Neuronal stem cell (in vitro differentiated cells): ENCODE measurements at regions not wholly inside any gene's neighbourhood (a gene's known extent, or its start where the extent isn't known, plus 50 kb on each side); places are given as distances from the start of the nearest gene placed in this dataset.

Experiments used
- DNase-seq: peaks from one replicate; pipeline ENCODE4 v3.0.0-alpha.2; 2013; ENCODE audit warnings: low spot score
- H2AFZ ChIP-seq: one replicate; pipeline ENCODE4 v1.6.1; 2013; ENCODE audit warnings: mild to moderate bottlenecking, low read length, inconsistent platforms
- H2AK5ac ChIP-seq: 2 replicates; pipeline ENCODE4 v1.6.1; 2013; ENCODE audit warnings: low read depth, mild to moderate bottlenecking, inconsistent platforms, low read length, moderate library complexity, mixed read lengths
- H2BK120ac ChIP-seq: 2 replicates; pipeline ENCODE4 v1.6.1; 2013; ENCODE audit warnings: low read depth, mild to moderate bottlenecking, inconsistent platforms, low read length, moderate library complexity, mixed read lengths
- H2BK12ac ChIP-seq: one replicate; pipeline ENCODE4 v1.6.1; 2013; ENCODE audit warnings: low read length, inconsistent platforms
- H2BK15ac ChIP-seq: 2 replicates; pipeline ENCODE4 v1.6.1; 2013; ENCODE audit warnings: mild to moderate bottlenecking, low read length, inconsistent platforms, mixed read lengths
- H2BK5ac ChIP-seq: one replicate; pipeline ENCODE4 v1.6.1; 2013; ENCODE audit warnings: inconsistent platforms, mild to moderate bottlenecking, low read length, moderate library complexity
- H3K14ac ChIP-seq: one replicate; pipeline ENCODE4 v1.6.1; 2013; ENCODE audit warnings: low read length, inconsistent platforms
- H3K18ac ChIP-seq: 2 replicates; pipeline ENCODE4 v1.6.1; 2013; ENCODE audit warnings: low read length, inconsistent platforms
- H3K23ac ChIP-seq: 2 replicates; pipeline ENCODE4 v1.6.1; 2013; ENCODE audit warnings: low read depth, mild to moderate bottlenecking, mixed read lengths, low read length, inconsistent platforms; ENCODE audit not compliant: poor library complexity
- H3K27ac ChIP-seq: replicated peaks from 3 replicates; pipeline ENCODE4 v1.5.1; 2013; ENCODE audit warnings: low read length, inconsistent platforms
- H3K27me3 ChIP-seq, 3 experiments: 2 replicates each; pipeline ENCODE4 v1.6.1; 2013; ENCODE audit warnings: low read length in 3 of 3, mild to moderate bottlenecking in 2 of 3, inconsistent platforms in 1 of 3, low read depth in 1 of 3, mixed read lengths in 1 of 3, moderate library complexity in 1 of 3; ENCODE audit not compliant: control insufficient read depth in 3 of 3, insufficient read depth in 3 of 3
- H3K36me3 ChIP-seq, 2 donors: replicated peaks in 1 of 2; 2 replicates each; pipeline ENCODE4 v1.6.1; 2013; ENCODE audit warnings: low read length in 2 of 2; ENCODE audit not compliant: control insufficient read depth in 2 of 2, insufficient read depth in 2 of 2
- H3K4ac ChIP-seq: 2 replicates; pipeline ENCODE4 v1.6.1; 2013; ENCODE audit warnings: inconsistent platforms, mild to moderate bottlenecking, low read length, moderate library complexity
- H3K4me1 ChIP-seq, 2 donors: 1 replicate in 1 of 2; 2 replicates in 1 of 2; pipeline ENCODE4 v1.6.1; 2013; ENCODE audit warnings: low read length in 2 of 2, low read depth in 1 of 2; ENCODE audit not compliant: control insufficient read depth in 2 of 2, insufficient read depth in 1 of 2
- H3K4me2 ChIP-seq: one replicate; pipeline ENCODE4 v1.6.1; 2013; ENCODE audit warnings: mild to moderate bottlenecking, low read length, inconsistent platforms; ENCODE audit not compliant: insufficient read depth, poor library complexity, severe bottlenecking
- H3K4me3 ChIP-seq, 2 donors: 2 replicates each; pipeline ENCODE4 v1.5.1; 2013; ENCODE audit warnings: low read length in 2 of 2, mild to moderate bottlenecking in 2 of 2, inconsistent platforms in 1 of 2, moderate library complexity in 1 of 2
- H3K79me1 ChIP-seq: one replicate; pipeline ENCODE4 v1.6.1; 2013; ENCODE audit warnings: low read depth, mild to moderate bottlenecking, inconsistent platforms, low read length, moderate library complexity
- H3K9ac ChIP-seq: one replicate; pipeline ENCODE4 v1.6.1; 2013; ENCODE audit warnings: mild to moderate bottlenecking, low read depth, low read length, inconsistent platforms; ENCODE audit not compliant: poor library complexity
- H3K9me3 ChIP-seq, 2 donors: replicated peaks in 1 of 2; 2 replicates each; pipeline versions ENCODE3 to v1.6.1; 2013; ENCODE audit warnings: low read length in 2 of 2, mild to moderate bottlenecking in 2 of 2, inconsistent platforms in 1 of 2, low read depth in 1 of 2, mixed read lengths in 1 of 2, moderate library complexity in 1 of 2; ENCODE audit not compliant: control insufficient read depth in 2 of 2, insufficient read depth in 1 of 2
- H4K8ac ChIP-seq: one replicate; pipeline ENCODE4 v1.6.1; 2013; ENCODE audit warnings: low read depth, mild to moderate bottlenecking, inconsistent platforms, low read length, moderate library complexity
- H4K91ac ChIP-seq: one replicate; pipeline ENCODE4 v1.6.1; 2013; ENCODE audit warnings: low read length, low read depth, mild to moderate bottlenecking, inconsistent platforms; ENCODE audit not compliant: poor library complexity
- WGBS, 2 donors: extraction: QIAGEN DNeasy Blood & Tissue Kit; methylation state at CpG; one replicate each; pipeline ENCODE4 v1.1.7; 2013; ENCODE audit warnings: missing lambda C conversion rate in 2 of 2, mixed read lengths in 1 of 2; ENCODE audit not compliant: insufficient read length in 2 of 2, insufficient replicate concordance in 1 of 2; ENCODE audit errors: extremely low coverage in 2 of 2; 5-methylcytosine and 5-hydroxymethylcytosine counted together

- no peak overlapping the region for H3K4me2 ChIP-seq
- peaks cover 0 to 1% of the 10 kb centered on the region in 2 donors for H3K9me3 ChIP-seq
- no peak overlapping the region for H3K9ac ChIP-seq
- H4K91ac ChIP-seq = no peak overlapping the region
- no peak overlapping the region for H3K23ac ChIP-seq
- no peak overlapping the region for H2BK15ac ChIP-seq
- H3K4me3 ChIP-seq = no peak overlapping the region
- no peaks in the 10 kb centered on the region for H3K27me3 ChIP-seq
- no peak overlapping the region for H2BK5ac ChIP-seq
- H3K14ac ChIP-seq = no peak overlapping the region
- H3K79me1 ChIP-seq = no peaks in the 10 kb centered on the region
- H4K8ac ChIP-seq = no peak overlapping the region
- no peak overlapping the region for H3K18ac ChIP-seq
- no peaks in the 10 kb centered on the region for H3K4me1 ChIP-seq
- H3K27ac ChIP-seq = no peak overlapping the region
- no peaks in the 10 kb centered on the region for H3K36me3 ChIP-seq
- H2AK5ac ChIP-seq = no peak overlapping the region
- no peak overlapping the region for H2BK120ac ChIP-seq
- H2BK12ac ChIP-seq = no peak overlapping the region
- no peak overlapping the region for H2AFZ ChIP-seq
- no peak for DNase-seq
- no peak overlapping the region for H3K4ac ChIP-seq
Measured at GRCh38 chr12:46699986-46700385, 125.8 kb downstream of the SLC38A4 start.

GRCh38 chr12:46698003-46698402 lies 127.8 kb downstream of the SLC38A4 start:
- no peaks in the 10 kb centered on the region for H3K4me1 ChIP-seq
- no peaks in the 10 kb centered on the region for H3K79me1 ChIP-seq
- H3K4me2 ChIP-seq = no peak overlapping the region
- no peak overlapping the region for H3K23ac ChIP-seq
- H2AFZ ChIP-seq = no peak overlapping the region
- no peaks in the 10 kb centered on the region for H3K27me3 ChIP-seq
- H2AK5ac ChIP-seq = no peak overlapping the region
- H4K91ac ChIP-seq = no peak overlapping the region
- no peaks in the 10 kb centered on the region for H3K36me3 ChIP-seq
- H3K4me3 ChIP-seq = no peak overlapping the region
- no peak overlapping the region for H3K27ac ChIP-seq
- no peak overlapping the region for H3K4ac ChIP-seq
- H3K9ac ChIP-seq = no peak overlapping the region
- H3K9me3 ChIP-seq = peaks cover 0 to 1% of the 10 kb centered on the region in 2 donors
- H2BK5ac ChIP-seq = no peak overlapping the region
- H4K8ac ChIP-seq = no peak overlapping the region
- no peak overlapping the region for H2BK12ac ChIP-seq
- no peak overlapping the region for H2BK15ac ChIP-seq
- H2BK120ac ChIP-seq = no peak overlapping the region
- H3K14ac ChIP-seq = no peak overlapping the region
- no peak for DNase-seq
- H3K18ac ChIP-seq = no peak overlapping the region

- Histone ChIP-seq H2BK5ac (no peak overlapping the region), H2BK120ac (no peak overlapping the region), H3K18ac (no peak overlapping the region), H2AFZ (no peak overlapping the region), H4K91ac (no peak overlapping the region), H3K9ac (no peak overlapping the region), H3K14ac (no peak overlapping the region), H3K4me2 (no peak overlapping the region), H4K8ac (no peak overlapping the region), H3K36me3 (no peaks in the 10 kb centered on the region), H3K79me1 (no peaks in the 10 kb centered on the region), H3K4me3 (no peak overlapping the region), H3K27ac (no peak overlapping the region), H3K23ac (no peak overlapping the region), H3K4me1 (no peaks in the 10 kb centered on the region), H2BK15ac (no peak overlapping the region), H2BK12ac (no peak overlapping the region), H3K27me3 (no peaks in the 10 kb centered on the region), H3K9me3 (peaks cover 0 to under 1% of the 10 kb centered on the region in 2 donors), H3K4ac (no peak overlapping the region), H2AK5ac (no peak overlapping the region)
- DNase-seq = no peak
- no CpG with 5 or more reads among the region's 2 CpGs for WGBS, 2 donors
Measured at GRCh38 chr12:46693518-46693917, 132.3 kb downstream of the SLC38A4 start.

GRCh38 chr12:46693034-46693433 lies 132.8 kb downstream of the SLC38A4 start:
- Histone ChIP-seq H2BK5ac (no peak overlapping the region), H3K36me3 (no peaks in the 10 kb centered on the region), H3K9ac (no peak overlapping the region), H3K79me1 (no peaks in the 10 kb centered on the region), H2AK5ac (no peak overlapping the region), H2BK15ac (no peak overlapping the region), H3K23ac (no peak overlapping the region), H3K27ac (no peak overlapping the region), H2BK12ac (no peak overlapping the region), H4K91ac (no peak overlapping the region), H3K27me3 (no peaks in the 10 kb centered on the region), H3K14ac (no peak overlapping the region), H3K4me2 (no peak overlapping the region), H2AFZ (no peak overlapping the region), H3K4me3 (no peak overlapping the region), H3K9me3 (no peaks in the 10 kb centered on the region), H2BK120ac (no peak overlapping the region), H3K4me1 (no peaks in the 10 kb centered on the region), H3K18ac (no peak overlapping the region), H3K4ac (no peak overlapping the region), H4K8ac (no peak overlapping the region)
- no CpG with 5 or more reads among the region's 4 CpGs for WGBS, 2 donors
- DNase-seq = no peak
